Glutamatergic neuron (in vitro differentiated cells): ENCODE measurements at regions not wholly inside any gene's neighbourhood (a gene's known extent, or its start where the extent isn't known, plus 50 kb on each side); places are given as distances from the start of the nearest gene placed in this dataset.

Source experiments
- DNase-seq: peaks from one replicate; pipeline ENCODE4 v3.0.0; 2022
- H3K27ac Mint-ChIP-seq: one replicate; pipeline ENCODE4 v1.8.0; 2020; ENCODE audit warnings: mild to moderate bottlenecking, mixed read lengths, inconsistent platforms; ENCODE audit not compliant: unreplicated experiment
- H3K27me3 Mint-ChIP-seq: one replicate; pipeline ENCODE4 v1.8.0; 2020; ENCODE audit warnings: mild to moderate bottlenecking, moderate library complexity, mixed read lengths, inconsistent platforms; ENCODE audit not compliant: unreplicated experiment
- H3K36me3 Mint-ChIP-seq: one replicate; pipeline ENCODE4 v1.8.0; 2020; ENCODE audit warnings: mild to moderate bottlenecking, mixed read lengths, inconsistent platforms; ENCODE audit not compliant: unreplicated experiment
- H3K4me1 Mint-ChIP-seq: one replicate; pipeline ENCODE4 v1.8.0; 2020; ENCODE audit warnings: mild to moderate bottlenecking, low read depth, mixed read lengths, inconsistent platforms; ENCODE audit not compliant: unreplicated experiment
- H3K4me3 Mint-ChIP-seq: one replicate; pipeline ENCODE4 v1.8.0; 2020; ENCODE audit warnings: mild to moderate bottlenecking, mixed read lengths, inconsistent platforms; ENCODE audit not compliant: unreplicated experiment
- H3K9me3 Mint-ChIP-seq: one replicate; pipeline ENCODE4 v1.8.0; 2020; ENCODE audit warnings: mild to moderate bottlenecking, moderate library complexity, mixed read lengths, inconsistent platforms; ENCODE audit not compliant: unreplicated experiment
- CTCF ChIP-seq: fragments of 200-600 bp; sonication (generic); IDR thresholded peaks from one replicate; pipeline ENCODE4 v1.5.0; 2021; ENCODE audit not compliant: partially characterized antibody, unreplicated experiment

DNA sequence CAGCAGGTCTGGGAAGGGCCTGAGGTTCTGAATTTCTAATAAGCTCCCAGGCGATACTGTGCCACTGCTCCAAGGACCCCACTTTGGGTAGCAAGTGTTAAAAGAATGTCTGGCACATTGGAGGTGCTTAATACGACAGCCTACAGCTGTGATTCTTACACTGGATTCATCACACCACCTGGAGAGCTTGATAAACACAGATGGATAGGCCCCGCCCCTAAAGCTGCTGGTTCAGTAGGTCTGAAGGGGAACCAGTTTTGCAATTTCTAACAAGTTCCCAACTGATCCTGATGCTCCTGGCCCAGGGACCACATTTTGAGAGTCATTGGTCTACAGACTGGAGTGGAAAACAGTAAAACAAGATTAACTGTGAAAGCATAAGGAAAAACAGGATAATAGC, 124.8 kb upstream of the ST8SIA2 start:
- Mint-ChIP-seq H3K9me3 (no peaks in the 10 kb centered on the region), H3K36me3 (no peaks in the 10 kb centered on the region), H3K4me1 (no peaks in the 10 kb centered on the region), H3K27me3 (peaks cover 2% of the 10 kb centered on the region), H3K4me3 (no peak overlapping the region), H3K27ac (no peak overlapping the region)
- no peak for TF ChIP-seq CTCF
- DNase-seq = no peak

GRCh38 chr15:92271179-92271578, 122.5 kb upstream of the ST8SIA2 start:
- H3K4me3 Mint-ChIP-seq = no peak overlapping the region
- H3K27ac Mint-ChIP-seq = no peak overlapping the region
- H3K9me3 Mint-ChIP-seq = no peaks in the 10 kb centered on the region
- H3K27me3 Mint-ChIP-seq = peaks cover 4% of the 10 kb centered on the region
- DNase-seq = no peak
- no peaks in the 10 kb centered on the region for H3K4me1 Mint-ChIP-seq
- TF ChIP-seq CTCF = no peak
- H3K36me3 Mint-ChIP-seq = no peaks in the 10 kb centered on the region

DNA sequence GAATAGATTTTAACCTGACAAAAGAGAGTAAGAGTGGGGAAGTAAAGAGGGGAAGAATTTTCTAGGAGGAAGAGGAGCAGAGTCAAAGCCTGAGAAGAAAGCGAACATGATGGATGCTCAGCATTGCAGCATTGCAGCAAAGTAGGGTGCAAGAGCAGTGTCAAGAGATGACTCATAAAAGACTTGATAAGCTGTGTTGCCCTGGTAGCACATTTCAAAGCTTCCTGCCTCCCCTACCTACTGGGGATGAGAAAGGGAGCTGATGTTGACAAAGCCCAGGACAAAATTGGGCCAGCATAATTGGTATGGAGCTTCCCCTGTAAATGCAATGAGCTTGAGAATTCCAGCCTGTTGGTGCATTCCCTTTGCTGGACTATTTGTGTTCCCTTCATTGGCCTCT, 121.6 kb upstream of the ST8SIA2 start:
- TF ChIP-seq CTCF = no peak
- no peaks in the 10 kb centered on the region for H3K4me1 Mint-ChIP-seq
- peaks cover 4% of the 10 kb centered on the region for H3K27me3 Mint-ChIP-seq
- no peak for DNase-seq
- no peak overlapping the region for H3K4me3 Mint-ChIP-seq
- no peaks in the 10 kb centered on the region for H3K9me3 Mint-ChIP-seq
- no peak overlapping the region for H3K27ac Mint-ChIP-seq
- H3K36me3 Mint-ChIP-seq = no peaks in the 10 kb centered on the region

- no peak for DNase-seq
- no peak for TF ChIP-seq CTCF
- Mint-ChIP-seq H3K4me3 (no peak overlapping the region), H3K27ac (no peak overlapping the region), H3K4me1 (no peaks in the 10 kb centered on the region), H3K36me3 (no peaks in the 10 kb centered on the region), H3K27me3 (peaks cover 4% of the 10 kb centered on the region), H3K9me3 (no peaks in the 10 kb centered on the region)
Observed at GRCh38 chr15:92273286-92273685, 120.4 kb upstream of the ST8SIA2 start.

DNA sequence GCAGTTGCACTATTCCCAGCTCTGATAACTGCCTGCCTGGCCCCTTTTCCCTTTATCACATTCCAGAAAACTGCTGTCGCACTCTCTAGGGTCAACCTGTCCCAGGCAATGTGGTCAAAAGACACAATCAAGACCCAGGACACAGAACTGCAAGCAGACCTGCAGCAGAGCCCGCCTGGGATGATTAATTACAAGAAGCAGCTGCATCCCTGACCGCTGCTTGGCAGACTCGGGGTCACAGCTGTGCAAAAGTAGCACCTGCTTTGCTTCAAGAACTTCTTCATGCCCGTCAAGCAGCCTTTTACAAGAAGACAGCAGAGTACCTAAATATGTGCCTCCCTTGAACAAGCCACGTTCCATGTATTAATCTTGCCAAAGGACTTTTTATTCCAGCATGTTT, 120.0 kb upstream of the ST8SIA2 start:
- Mint-ChIP-seq H3K27ac (no peak overlapping the region), H3K4me3 (no peak overlapping the region), H3K9me3 (no peaks in the 10 kb centered on the region), H3K36me3 (no peaks in the 10 kb centered on the region), H3K4me1 (no peaks in the 10 kb centered on the region), H3K27me3 (peaks cover 4% of the 10 kb centered on the region)
- DNase-seq = no peak
- TF ChIP-seq CTCF = no peak
